Mesodermal cell (in vitro differentiated cells): ENCODE measurements at regions not wholly inside any gene's neighbourhood (a gene's known extent, or its start where the extent isn't known, plus 50 kb on each side); places are given as distances from the start of the nearest gene placed in this dataset.

Source experiments
- H3K27ac ChIP-seq: 2 replicates; pipeline ENCODE4 v1.7.0; 2013; ENCODE audit warnings: mild to moderate bottlenecking, low read depth, low read length, moderate library complexity; ENCODE audit not compliant: severe bottlenecking
- H3K36me3 ChIP-seq: 2 replicates; pipeline ENCODE4 v1.7.1; 2013; ENCODE audit warnings: mild to moderate bottlenecking, low read length, moderate library complexity; ENCODE audit not compliant: control insufficient read depth, insufficient read depth
- H3K4me1 ChIP-seq: one replicate; pipeline ENCODE4 v1.7.1; 2013; ENCODE audit warnings: mild to moderate bottlenecking, low read length; ENCODE audit not compliant: insufficient read depth, control insufficient read depth, poor library complexity, severe bottlenecking
- H3K4me3 ChIP-seq: 2 replicates; pipeline ENCODE4 v1.7.0; 2013; ENCODE audit warnings: low read length, control low read depth, mild to moderate bottlenecking; ENCODE audit not compliant: insufficient read depth, poor library complexity, severe bottlenecking; ENCODE audit errors: extremely low read depth
- H3K9me3 ChIP-seq: 2 replicates; pipeline ENCODE4 v1.7.1; 2013; ENCODE audit warnings: mild to moderate bottlenecking, low read length, moderate library complexity; ENCODE audit not compliant: control insufficient read depth
- WGBS, 2 experiments: methylation state at CpG; one replicate each; pipeline ENCODE4 v1.1.5; 2013; ENCODE audit warnings: missing lambda C conversion rate in 2 of 2; ENCODE audit not compliant: insufficient coverage in 2 of 2; 5-methylcytosine and 5-hydroxymethylcytosine counted together

- Histone ChIP-seq H3K9me3 (no peaks in the 10 kb centered on the region), H3K4me3 (no peak overlapping the region), H3K4me1 (peaks cover 3% of the 10 kb centered on the region), H3K36me3 (no peaks in the 10 kb centered on the region), H3K27ac (no peak overlapping the region)
- 71% methylated on average over 1 of the region's 1 CpG; no CpG with 5 or more reads in 1 of the 2 experiments for WGBS, 2 experiments
These were observed 149.8 kb upstream of the DUSP10 start for GRCh38 chr1:221891708-221892107.

GRCh38 chr1:221888801-221889200, 146.9 kb upstream of the DUSP10 start:
- 87 to 97% methylated on average over 4 of the region's 5 CpGs for WGBS, 2 experiments

GRCh38 chr1:221888218-221888617, 146.3 kb upstream of the DUSP10 start:
- WGBS, 2 experiments = 92 to 97% methylated on average over 10 to 11 of the region's 11 CpGs
- Histone ChIP-seq H3K4me1 (peaks cover 3% of the 10 kb centered on the region), H3K4me3 (no peak overlapping the region)

More at GRCh38 chr1:221888801-221889200, 146.9 kb upstream of the DUSP10 start:
- peaks cover 3% of the 10 kb centered on the region for H3K4me1 ChIP-seq
- H3K4me3 ChIP-seq = no peak overlapping the region
- no peak overlapping the region for H3K27ac ChIP-seq
- H3K36me3 ChIP-seq = no peaks in the 10 kb centered on the region
- H3K9me3 ChIP-seq = no peaks in the 10 kb centered on the region

GRCh38 chr1:221887758-221888157, 145.9 kb upstream of the DUSP10 start:
- Histone ChIP-seq H3K9me3 (no peaks in the 10 kb centered on the region), H3K36me3 (no peaks in the 10 kb centered on the region), H3K4me3 (no peak overlapping the region), H3K4me1 (peaks cover 3% of the 10 kb centered on the region), H3K27ac (no peak overlapping the region)
- WGBS, 2 experiments = 60 to 100% methylated on average over 1 of the region's 2 CpGs

More at GRCh38 chr1:221888218-221888617, 146.3 kb upstream of the DUSP10 start:
- Histone ChIP-seq H3K27ac (no peak overlapping the region), H3K9me3 (no peaks in the 10 kb centered on the region), H3K36me3 (no peaks in the 10 kb centered on the region)

- Histone ChIP-seq H3K4me3 (no peak overlapping the region), H3K36me3 (no peaks in the 10 kb centered on the region), H3K4me1 (peaks cover 3% of the 10 kb centered on the region), H3K9me3 (no peaks in the 10 kb centered on the region), H3K27ac (no peak overlapping the region)
- WGBS, 2 experiments = 73 to 88% methylated on average over 1 to 2 of the region's 3 CpGs
These were observed 145.5 kb upstream of the DUSP10 start for GRCh38 chr1:221887415-221887746.

DNA sequence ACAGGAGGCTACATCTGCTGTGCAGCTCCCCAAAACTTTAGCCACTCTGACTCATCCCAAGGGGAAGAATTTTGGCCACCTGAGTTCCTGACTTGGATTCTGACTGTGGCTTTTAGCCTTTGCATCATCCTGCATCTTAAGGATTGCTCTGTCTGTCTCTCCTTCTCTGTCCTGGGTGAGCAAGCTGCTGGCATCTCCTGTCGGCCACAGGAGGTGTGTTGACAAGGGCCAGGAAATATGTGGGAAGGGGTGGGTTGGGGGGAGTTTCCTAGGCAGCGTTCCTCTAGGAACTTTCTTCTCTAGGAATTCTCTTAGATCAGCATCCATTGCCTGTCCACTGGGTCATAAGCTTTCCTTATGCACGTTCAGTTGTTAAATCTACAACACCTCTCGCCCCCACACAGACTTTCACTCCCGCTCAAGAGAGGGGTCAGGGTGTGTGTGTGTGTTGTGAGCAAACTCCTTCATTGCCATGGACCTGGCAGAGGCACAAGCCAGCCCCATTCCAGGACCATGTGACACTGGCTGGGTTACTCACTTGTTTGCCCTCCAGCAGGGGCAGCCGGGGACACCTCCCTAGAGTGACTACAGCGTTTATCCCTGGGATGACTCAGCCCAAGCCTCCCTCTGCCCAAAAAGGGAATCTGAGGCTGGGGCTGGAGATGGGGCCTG, 145.0 kb upstream of the DUSP10 start:
- no peaks in the 10 kb centered on the region for H3K9me3 ChIP-seq
- no peak overlapping the region for H3K4me3 ChIP-seq
- H3K36me3 ChIP-seq = no peaks in the 10 kb centered on the region
- H3K27ac ChIP-seq = peak overlapping the region; percentile 26
- H3K4me1 ChIP-seq = peaks cover 3% of the 10 kb centered on the region
- 20 to 40% methylated on average over 1 of the region's 7 CpGs for WGBS, 2 experiments

- Histone ChIP-seq H3K27ac (no peak overlapping the region), H3K36me3 (no peaks in the 10 kb centered on the region), H3K4me3 (no peak overlapping the region), H3K4me1 (peaks cover 3% of the 10 kb centered on the region), H3K9me3 (no peaks in the 10 kb centered on the region)
- 89 to 96% methylated on average over 1 to 2 of the region's 2 CpGs for WGBS, 2 experiments
These were observed 144.4 kb upstream of the DUSP10 start for GRCh38 chr1:221886311-221886710.

GRCh38 chr1:221884821-221885220, 142.9 kb upstream of the DUSP10 start:
- Histone ChIP-seq H3K4me1 (no peaks in the 10 kb centered on the region), H3K4me3 (no peak overlapping the region)
- WGBS, 2 experiments = 80 to 100% methylated on average over 1 of the region's 3 CpGs

DNA sequence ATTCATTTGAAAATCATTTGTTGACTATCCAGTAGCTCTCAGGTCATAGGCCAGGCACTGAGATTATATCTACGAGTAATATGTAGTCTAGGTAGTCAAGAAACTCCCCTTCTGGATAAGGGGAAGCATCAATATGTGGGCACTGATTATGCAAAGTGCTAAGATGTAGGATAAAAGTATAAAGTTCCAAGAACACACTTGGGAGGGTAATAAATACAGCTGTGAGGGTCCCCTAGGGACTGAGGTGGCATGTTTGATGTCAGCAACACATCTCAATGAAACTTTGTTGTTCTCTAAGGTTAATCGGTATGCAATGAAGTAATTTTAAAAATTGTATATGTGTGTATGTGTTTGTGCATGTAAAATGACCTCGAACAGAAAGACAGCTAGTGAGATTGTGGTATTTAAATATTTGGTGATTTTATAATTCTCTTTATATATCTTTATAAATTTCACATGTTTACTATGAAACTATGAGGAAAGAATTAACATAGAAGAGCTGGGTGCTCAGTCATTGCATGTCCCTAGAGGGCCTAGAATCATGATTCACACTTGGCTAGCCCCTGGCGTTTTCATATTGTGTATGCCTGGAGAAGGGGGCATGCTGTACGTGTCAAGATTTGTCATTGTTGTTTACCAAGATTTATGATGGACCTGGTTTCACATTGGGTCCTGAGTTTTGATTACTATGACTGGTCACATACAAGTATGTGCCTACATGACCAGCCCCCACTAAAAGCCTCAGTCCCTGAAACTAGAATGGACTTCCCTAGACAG, 140.1 kb upstream of the DUSP10 start:
- no peaks in the 10 kb centered on the region for H3K4me1 ChIP-seq
- no peak overlapping the region for H3K27ac ChIP-seq
- no peak overlapping the region for H3K4me3 ChIP-seq
- H3K9me3 ChIP-seq = no peaks in the 10 kb centered on the region
- WGBS, 2 experiments = 73 to 94% methylated on average over 2 to 3 of the region's 5 CpGs
- no peaks in the 10 kb centered on the region for H3K36me3 ChIP-seq

More at GRCh38 chr1:221884821-221885220, 142.9 kb upstream of the DUSP10 start:
- H3K36me3 ChIP-seq = no peaks in the 10 kb centered on the region
- no peak overlapping the region for H3K27ac ChIP-seq
- no peaks in the 10 kb centered on the region for H3K9me3 ChIP-seq

DNA sequence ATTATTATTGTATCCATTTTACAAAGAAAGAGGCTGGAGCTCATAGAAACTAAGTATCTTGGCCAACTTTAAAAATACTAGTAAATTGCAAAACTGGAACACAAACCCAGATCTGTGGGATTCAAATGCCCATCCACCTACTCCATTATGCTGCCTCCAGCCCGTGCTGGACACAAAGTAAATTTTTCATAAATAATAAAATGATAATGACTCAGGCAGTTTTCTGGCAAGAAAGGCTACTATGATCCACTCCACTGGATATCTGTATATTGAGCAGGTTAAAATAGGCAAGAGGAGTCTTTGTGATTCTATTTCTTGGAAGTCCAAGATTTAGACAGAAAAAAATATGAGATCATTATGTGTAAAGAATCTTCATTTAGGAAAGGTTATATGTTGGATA, 138.3 kb upstream of the DUSP10 start:
- WGBS, 2 experiments = no CpG with 5 or more reads among the region's 1 CpG
- Histone ChIP-seq H3K27ac (no peak overlapping the region), H3K4me1 (no peaks in the 10 kb centered on the region), H3K9me3 (no peaks in the 10 kb centered on the region), H3K4me3 (no peak overlapping the region), H3K36me3 (no peaks in the 10 kb centered on the region)

- H3K27ac ChIP-seq = no peak overlapping the region
- H3K4me1 ChIP-seq = peaks cover 9% of the 10 kb centered on the region
- H3K4me3 ChIP-seq = no peak overlapping the region
- H3K36me3 ChIP-seq = no peaks in the 10 kb centered on the region
- H3K9me3 ChIP-seq = no peaks in the 10 kb centered on the region
These were observed 136.2 kb upstream of the DUSP10 start for GRCh38 chr1:221878134-221878533.
